Caco-2 (cell line): ENCODE measurements at regions not wholly inside any gene's neighbourhood (a gene's known extent, or its start where the extent isn't known, plus 50 kb on each side); places are given as distances from the start of the nearest gene placed in this dataset.

ENCODE experiments used
- BruUV-seq: library from RNA; stranded (reverse); fragments of 400-500 nt; replicated peaks from 2 replicates; lab custom pipeline; 2021; lab: Mats Ljungman, UMichigan
- CTCF ChIA-PET: fragments of 300-600 bp; sonication (Branson Sonifier 250); formaldehyde crosslinking; loops from one replicate; lab custom pipeline; 2022; ENCODE audit warnings: antibody characterized with exemption; lab: Charles Lee
- POLR2A ChIA-PET: fragments of 300-600 bp; sonication (Branson Sonifier 250); formaldehyde crosslinking; loops from one replicate; lab custom pipeline; 2022; ENCODE audit warnings: antibody characterized with exemption; lab: Charles Lee
- DNase-seq, 2 experiments: peaks; one replicate each; pipeline versions ENCODE4 v3.0.0 to v3.0.0-alpha.2; 2020 to 2022
- H3K27me3 ChIP-seq: replicated peaks from 2 replicates; pipeline ENCODE4 v1.6.0; 2011; ENCODE audit warnings: low read length; ENCODE audit not compliant: control insufficient read depth, insufficient read depth
- H3K36me3 ChIP-seq: 2 replicates; pipeline ENCODE4 v1.5.1; 2011; ENCODE audit warnings: low read length; ENCODE audit not compliant: control insufficient read depth, insufficient read depth
- H3K4me1 ChIP-seq: fragments of 250-450 bp; sonication (Bioruptor Pico); 2 replicates; pipeline ENCODE4 v1.5.1; 2020; ENCODE audit warnings: mild to moderate bottlenecking
- H3K4me3 ChIP-seq: 2 replicates; pipeline ENCODE4 v1.5.1; 2011; ENCODE audit warnings: low read depth, mild to moderate bottlenecking, control low read depth, low read length
- H3K9me3 ChIP-seq: fragments of 250-450 bp; sonication (Bioruptor Pico); 2 replicates; pipeline ENCODE4 v1.5.1; 2020; ENCODE audit warnings: mild to moderate bottlenecking, moderate library complexity
- H3K27ac Mint-ChIP-seq: one replicate; pipeline ENCODE4 v1.8.0; 2022; ENCODE audit warnings: mixed read lengths; ENCODE audit not compliant: unreplicated experiment
- H3K27me3 Mint-ChIP-seq: one replicate; pipeline ENCODE4 v1.8.0; 2022; ENCODE audit warnings: mixed read lengths; ENCODE audit not compliant: insufficient read depth, unreplicated experiment
- H3K36me3 Mint-ChIP-seq: one replicate; pipeline ENCODE4 v1.8.0; 2022; ENCODE audit warnings: mild to moderate bottlenecking, mixed read lengths; ENCODE audit not compliant: insufficient read depth, unreplicated experiment
- H3K4me1 Mint-ChIP-seq: one replicate; pipeline ENCODE4 v1.8.0; 2022; ENCODE audit warnings: low read depth, mixed read lengths; ENCODE audit not compliant: unreplicated experiment
- H3K4me3 Mint-ChIP-seq: one replicate; pipeline ENCODE4 v1.8.0; 2022; ENCODE audit warnings: mild to moderate bottlenecking, moderate library complexity, mixed read lengths; ENCODE audit not compliant: unreplicated experiment
- H3K9me3 Mint-ChIP-seq: one replicate; pipeline ENCODE4 v1.8.0; 2022; ENCODE audit warnings: mixed read lengths; ENCODE audit not compliant: unreplicated experiment
- CTCF ChIP-seq, 2 experiments: fragments of 200-600 bp in 1 of 2; IDR thresholded peaks; 1 replicate in 1 of 2; 2 replicates in 1 of 2; pipeline versions ENCODE4 v1.5.1 to v1.8.0; 2011 to 2022; ENCODE audit warnings: antibody characterized with exemption in 1 of 2, control low read depth in 1 of 2, inconsistent platforms in 1 of 2, low read depth in 1 of 2, low read length in 1 of 2, mild to moderate bottlenecking in 1 of 2, moderate library complexity in 1 of 2; ENCODE audit not compliant: insufficient read depth in 1 of 2, severe bottlenecking in 1 of 2, unreplicated experiment in 1 of 2
- intact Hi-C: fragments of 100-400 bp; cut with micrococcal nuclease; formaldehyde crosslinking; loops from one replicate; pipeline ENCODE4 v1.10.0; 2022; ENCODE audit not compliant: unreplicated experiment

DNA sequence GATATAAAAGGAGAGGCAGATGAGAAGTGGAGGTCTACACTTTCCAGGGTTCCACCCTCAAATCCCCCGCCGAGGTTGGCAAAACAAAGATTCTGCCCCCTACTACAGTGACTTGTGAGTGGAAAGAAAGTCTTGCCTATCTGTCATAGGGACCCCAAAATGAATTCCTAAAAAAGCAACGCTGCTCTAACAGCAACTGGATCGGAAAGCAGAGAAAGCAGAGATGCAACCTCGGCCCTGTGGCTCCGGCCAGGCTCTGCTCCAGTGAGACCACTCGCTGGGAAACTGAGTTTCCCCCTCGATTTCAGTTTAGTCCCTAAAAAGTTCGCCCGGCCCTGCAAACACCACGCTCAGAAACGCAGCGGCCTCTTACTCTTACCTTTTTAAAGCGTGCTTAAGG, 297.9 kb upstream of the NFE2L3 start:
- H3K27me3 ChIP-seq = no peaks in the 10 kb centered on the region
- CTCF ChIA-PET = interaction anchor here (1.0 to 1.2 kb wide), 2 partner anchors 15 to 71 kb away, joined by 3 to 5 read pairs; no protein-coding TSS in a partner anchor
- peaks cover 20% of the 10 kb centered on the region; the same call in 1 of the 2 replicates for H3K4me1 ChIP-seq
- peaks cover 6% of the 10 kb centered on the region for H3K27me3 Mint-ChIP-seq
- no peak for TF ChIP-seq CTCF (IDR thresholded peaks at IDR 0.05; ENCODE audit: insufficient read depth in 1 of 2, low read depth in 1 of 2, low read length in 1 of 2, severe bottlenecking in 1 of 2, unreplicated experiment in 1 of 2)
- peaks cover 22% of the 10 kb centered on the region for H3K4me1 Mint-ChIP-seq
- no peaks in the 10 kb centered on the region for H3K9me3 ChIP-seq
- H3K4me3 Mint-ChIP-seq = no peak overlapping the region
- intact Hi-C loops = loop anchor here (10.0 kb wide), 1 partner anchor 729 kb away; the partner anchor contains the start of gene CYCS
- H3K9me3 Mint-ChIP-seq = no peaks in the 10 kb centered on the region
- peaks cover 6% of the 10 kb centered on the region for H3K36me3 Mint-ChIP-seq
- DNase-seq = no peak
- no peak overlapping the region for H3K4me3 ChIP-seq
- no peak overlapping the region for H3K27ac Mint-ChIP-seq
- H3K36me3 ChIP-seq = no peaks in the 10 kb centered on the region
- BruUV-seq = no TSS peak
- POLR2A ChIA-PET = no interaction called here

DNA sequence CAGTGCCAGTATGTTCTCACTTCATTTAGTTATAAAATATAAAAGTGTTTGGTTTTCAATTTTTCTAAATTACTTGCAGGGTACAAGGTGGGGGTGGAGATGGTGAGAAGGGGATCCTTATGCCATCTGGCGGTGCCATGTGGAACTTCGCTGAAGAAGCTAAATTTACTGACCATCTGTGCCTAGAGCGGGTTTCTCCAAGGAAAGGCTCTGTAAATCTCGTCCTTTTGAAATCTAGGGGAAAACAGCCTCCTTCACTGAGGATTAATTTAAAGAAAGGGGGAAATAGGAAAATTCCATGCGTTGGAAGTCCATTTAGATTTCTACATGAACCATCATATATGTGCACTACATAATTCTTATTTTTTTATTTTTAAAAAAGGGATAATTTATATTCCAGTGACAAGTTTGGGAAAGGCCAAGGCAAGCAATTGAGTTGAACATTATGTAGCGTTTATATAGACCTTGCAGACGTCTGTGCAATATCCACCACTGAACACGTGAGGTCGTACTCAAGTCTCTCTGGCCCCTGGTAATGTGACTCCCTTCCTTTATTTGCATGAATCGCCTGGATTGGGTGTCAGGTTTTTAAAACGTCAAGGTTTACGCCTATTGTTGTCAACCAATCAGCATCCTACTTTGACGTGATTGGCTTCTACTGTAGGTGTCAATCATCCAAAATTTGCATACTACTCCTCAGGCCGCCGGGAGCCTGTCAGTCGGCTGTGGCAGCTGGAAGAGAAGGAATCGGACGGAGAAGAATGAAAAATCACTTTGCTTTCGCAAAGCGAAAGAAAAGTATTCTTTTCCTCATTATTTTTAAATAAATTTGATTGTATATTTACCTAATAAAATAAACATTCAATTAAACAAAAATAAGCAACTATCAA, 297.1 kb upstream of the NFE2L3 start:
- CTCF ChIA-PET = interaction anchor here (1.0 to 1.2 kb wide), 2 partner anchors 16 to 72 kb away, joined by 3 to 5 read pairs; no protein-coding TSS in a partner anchor

More for the DNA sequence above, 297.1 kb upstream of the NFE2L3 start:
- Mint-ChIP-seq H3K27ac (no peak overlapping the region), H3K9me3 (no peaks in the 10 kb centered on the region), H3K4me1 (peaks cover 14% of the 10 kb centered on the region), H3K4me3 (no peak overlapping the region), H3K27me3 (peaks cover 8% of the 10 kb centered on the region), H3K36me3 (peaks cover 11% of the 10 kb centered on the region)
- Histone ChIP-seq H3K9me3 (no peaks in the 10 kb centered on the region), H3K4me1 (peaks cover 19% of the 10 kb centered on the region; the same call in 1 of the 2 replicates), H3K4me3 (no peak overlapping the region), H3K27me3 (no peaks in the 10 kb centered on the region), H3K36me3 (no peaks in the 10 kb centered on the region)
- peak; percentile 63 to 67 for TF ChIP-seq CTCF (IDR thresholded peaks at IDR 0.05; ENCODE audit: insufficient read depth in 1 of 2, low read depth in 1 of 2, low read length in 1 of 2, severe bottlenecking in 1 of 2, unreplicated experiment in 1 of 2)
- intact Hi-C loops = loop anchor here (10.0 kb wide), 1 partner anchor 730 kb away; the partner anchor contains the start of gene CYCS
- POLR2A ChIA-PET = interaction anchor here (0.6 kb wide), 1 partner anchor 111 kb away, joined by 3 read pairs; no protein-coding TSS in a partner anchor
- no TSS peak for BruUV-seq
- peak; percentile 89 to 94 for DNase-seq
